GM18520 (cell line): ENCODE measurements at regions not wholly inside any gene's neighbourhood (a gene's known extent, or its start where the extent isn't known, plus 50 kb on each side); places are given as distances from the start of the nearest gene placed in this dataset.
"Not testable (repeated sequence)": the region's sequence is repeated elsewhere in the genome, so short reads cannot be mapped to it uniquely, and the experiment has no call there.

ENCODE experiments used
- ATAC-seq: cut with Tn5 transposase; IDR thresholded peaks from one replicate; pipeline ENCODE4 v1.9.1; 2021; ENCODE audit not compliant: unreplicated experiment

DNA sequence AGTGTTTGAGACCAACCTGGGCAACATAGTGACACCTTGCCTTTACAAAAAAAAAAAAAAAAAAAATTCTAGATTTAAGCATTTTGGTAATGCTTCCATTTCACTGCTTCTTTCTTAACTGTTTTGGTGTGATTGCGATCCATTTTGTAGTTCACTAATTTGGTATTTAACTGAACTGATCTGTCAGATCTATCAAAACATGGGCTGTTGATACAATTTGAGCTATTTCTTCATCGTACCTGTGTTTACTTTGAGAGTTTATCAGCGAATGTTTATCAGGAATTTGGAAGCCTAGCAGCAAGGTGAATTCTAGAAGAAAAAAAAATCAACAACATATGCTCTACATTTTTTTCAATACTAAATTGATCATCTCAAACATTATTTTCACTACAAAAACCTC, 864.9 kb upstream of the WWC1 start:
- no peak for ATAC-seq

DNA sequence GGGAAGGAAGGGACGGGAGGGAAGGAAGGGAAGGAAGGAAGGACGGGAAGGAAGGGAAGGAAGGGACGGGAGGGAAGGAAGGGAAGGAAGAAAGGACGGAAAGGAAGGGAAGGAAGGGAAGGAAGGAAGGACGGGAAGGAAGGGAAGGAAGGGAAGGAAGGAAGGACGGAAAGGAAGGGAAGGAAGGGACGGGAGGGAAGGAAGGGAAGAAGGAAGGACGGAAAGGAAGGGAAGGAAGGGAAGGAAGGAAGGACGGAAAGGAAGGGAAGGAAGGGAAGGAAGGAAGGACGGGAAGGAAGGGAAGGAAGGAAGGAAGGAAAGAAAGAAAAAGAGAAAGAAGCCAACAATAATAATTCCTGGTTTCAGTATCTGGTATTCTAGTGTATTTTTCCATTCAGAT, 863.8 kb upstream of the WWC1 start:
- not testable (repeated sequence) for ATAC-seq

DNA sequence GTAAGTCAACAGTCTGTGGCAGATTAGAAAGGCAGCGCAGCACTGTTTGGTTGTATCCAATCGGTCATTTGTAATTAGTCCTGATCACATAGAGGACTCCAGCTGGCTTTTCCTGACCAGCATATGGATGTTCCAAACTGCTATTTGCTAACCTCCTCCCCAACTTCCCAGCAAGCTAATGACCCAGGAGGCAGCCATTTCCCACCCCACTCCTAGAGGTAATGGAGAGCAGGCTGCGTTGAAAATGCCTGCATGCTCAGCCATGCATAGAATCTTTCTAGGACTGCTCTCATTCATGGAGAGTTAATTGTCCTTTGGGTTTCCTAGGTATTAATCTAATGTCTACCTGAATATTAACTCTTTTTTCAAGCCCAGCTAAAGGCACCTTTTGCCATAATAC, 850.6 kb upstream of the WWC1 start:
- ATAC-seq: no peak

- ATAC-seq: no peak
These were observed 848.5 kb upstream of the WWC1 start for GRCh38 chr5:167442922-167443321.

- no peak for ATAC-seq
These were observed 843.7 kb upstream of the WWC1 start for GRCh38 chr5:167447466-167448375.

DNA sequence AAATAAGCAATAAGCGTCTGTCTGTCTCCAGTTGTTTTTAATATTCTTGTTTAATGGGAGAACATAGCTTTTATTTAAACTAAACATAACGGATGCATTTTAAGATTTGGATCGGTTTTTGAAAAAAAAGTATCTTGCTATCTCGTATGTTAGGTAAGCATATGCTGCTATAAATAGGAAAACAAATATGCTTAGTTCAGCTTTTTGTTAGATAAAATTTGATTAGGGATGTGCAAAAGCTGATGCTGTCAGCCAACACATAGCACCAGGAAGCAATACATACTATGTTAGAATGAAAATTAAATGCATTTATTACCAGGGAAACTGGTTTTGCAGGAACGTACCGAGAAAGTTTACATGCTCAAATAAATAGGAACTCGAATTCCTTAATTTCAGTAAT, 843.1 kb upstream of the WWC1 start:
- no peak for ATAC-seq

DNA sequence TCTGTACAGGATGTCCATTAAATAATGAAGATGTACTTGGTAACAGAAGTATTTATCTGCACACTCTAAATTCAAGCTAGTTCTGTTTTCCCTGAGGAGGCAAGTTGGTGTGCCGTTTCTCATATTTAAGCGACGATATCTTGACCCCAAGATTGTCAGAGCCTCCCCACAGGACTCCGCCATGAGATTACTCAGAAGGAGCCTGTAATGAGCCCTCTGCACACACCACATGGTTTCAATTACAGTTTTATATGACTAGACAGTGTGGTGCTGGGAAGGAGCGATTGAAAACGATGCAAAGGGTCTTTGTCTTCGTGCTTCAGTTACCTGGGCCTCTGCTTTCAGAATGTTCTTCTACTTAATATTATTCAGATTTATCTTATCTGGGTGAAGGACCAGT, 840.4 kb upstream of the WWC1 start:
- no peak for ATAC-seq

DNA sequence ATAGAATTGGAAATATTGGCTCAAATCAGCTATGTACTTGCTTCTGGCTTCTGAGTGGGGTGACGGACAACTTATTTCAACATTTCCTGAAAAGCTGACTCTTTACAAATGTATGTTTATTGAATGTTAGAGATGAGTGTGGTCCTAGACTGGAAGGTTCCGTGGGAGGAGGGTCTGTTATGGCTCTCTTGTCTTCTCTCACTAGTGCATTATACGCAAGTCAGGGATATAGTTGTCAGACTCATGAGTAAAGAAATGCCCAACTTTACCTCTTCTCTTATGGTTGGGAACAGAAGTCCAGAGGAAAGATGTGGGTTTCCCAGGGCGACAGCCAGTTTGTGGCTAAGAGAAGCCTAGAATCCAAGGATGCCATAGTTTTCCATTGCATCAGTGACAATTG, 839.3 kb upstream of the WWC1 start:
- no peak for ATAC-seq

DNA sequence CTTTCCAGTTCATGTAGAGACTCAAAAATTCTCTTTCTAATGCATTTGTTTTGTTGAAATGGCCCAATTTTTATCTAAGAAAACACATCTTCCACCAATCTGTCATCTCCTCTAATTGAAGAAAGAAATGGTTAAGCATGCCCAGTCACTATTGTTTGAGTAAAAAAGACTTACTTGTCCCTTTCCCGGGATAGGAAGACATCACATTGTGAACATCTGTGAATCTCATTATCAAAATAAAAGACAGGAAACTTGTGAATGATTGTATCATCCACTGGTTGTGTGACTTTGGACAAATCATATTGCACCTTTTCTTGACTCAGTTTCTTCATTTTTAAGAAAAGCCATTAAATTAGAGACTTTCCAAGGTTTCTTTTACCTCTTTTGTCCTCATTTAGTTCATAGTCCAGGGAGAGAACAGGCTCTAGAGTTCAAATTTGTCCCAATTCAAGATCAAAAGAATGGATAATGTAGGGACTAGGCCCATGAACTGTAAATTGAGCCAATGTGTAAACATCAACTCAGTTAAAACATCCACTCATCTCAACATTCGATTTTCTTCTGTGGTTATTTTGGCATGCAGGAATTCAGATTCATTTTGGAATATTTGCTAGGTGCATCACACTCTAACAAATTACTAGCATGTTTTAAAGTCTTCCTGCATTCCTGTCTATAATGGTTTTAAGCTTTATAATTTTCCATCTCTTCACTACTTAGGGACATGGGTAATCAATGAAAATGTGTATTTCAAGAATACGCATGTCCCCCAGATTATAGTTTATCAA, 838.0 kb upstream of the WWC1 start:
- ATAC-seq: no peak

- no peak for ATAC-seq
These were observed 833.0 kb upstream of the WWC1 start for GRCh38 chr5:167458412-167458811.

- no peak for ATAC-seq
These were observed 830.9 kb upstream of the WWC1 start for GRCh38 chr5:167460449-167461020.

GRCh38 chr5:167463939-167464338, 827.5 kb upstream of the WWC1 start:
- no peak for ATAC-seq

DNA sequence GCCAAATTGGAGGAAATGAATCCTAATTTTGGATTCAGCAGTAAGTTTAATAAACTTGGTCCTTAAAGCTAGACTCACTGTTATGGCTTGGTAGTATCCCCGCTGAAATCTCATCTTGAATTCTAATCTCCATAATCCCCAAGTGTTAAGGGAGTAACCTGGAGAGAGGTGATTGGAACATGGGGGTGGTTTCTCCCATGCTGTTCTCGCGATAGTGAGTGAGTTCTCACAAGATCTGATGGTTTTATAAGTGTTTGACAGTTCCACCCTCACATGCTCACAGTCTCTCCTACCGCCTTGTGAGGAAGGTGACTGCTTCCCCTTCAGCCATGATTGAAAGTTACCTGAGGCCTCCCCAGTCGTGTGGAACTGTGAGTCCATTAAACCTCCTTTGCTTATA, 824.5 kb upstream of the WWC1 start:
- no peak for ATAC-seq

DNA sequence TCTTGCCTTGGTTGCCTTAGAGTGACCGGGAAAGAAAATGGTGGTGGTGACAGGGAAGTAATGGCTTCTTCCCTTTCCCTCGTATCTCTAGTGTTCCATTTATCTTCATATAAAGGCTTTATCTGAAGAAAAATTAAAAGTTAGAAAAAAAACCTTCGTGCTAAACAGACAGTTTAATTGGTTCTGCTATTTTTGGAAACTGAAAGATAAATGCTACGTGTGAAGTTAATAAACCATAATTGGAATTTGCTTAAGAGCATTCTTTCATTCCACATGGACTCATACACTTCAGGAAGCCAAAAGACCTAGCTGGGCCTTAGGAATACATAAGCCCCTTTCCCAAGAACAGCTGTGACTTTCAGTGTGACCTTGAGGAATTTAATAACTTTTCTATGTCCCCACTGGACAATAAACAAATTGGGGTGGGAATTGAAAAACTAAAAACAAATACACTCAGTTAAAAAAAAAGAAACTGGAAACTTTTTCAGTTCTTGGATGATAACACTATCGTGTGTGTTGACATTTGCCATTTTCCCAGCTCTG, 818.8 kb upstream of the WWC1 start:
- no peak for ATAC-seq

- ATAC-seq: no peak
These were observed 813.3 kb upstream of the WWC1 start for GRCh38 chr5:167478188-167478587.

- ATAC-seq: no peak
These were observed 811.7 kb upstream of the WWC1 start for GRCh38 chr5:167479779-167480178.

- ATAC-seq: no peak
These were observed 810.1 kb upstream of the WWC1 start for GRCh38 chr5:167481345-167481744.

DNA sequence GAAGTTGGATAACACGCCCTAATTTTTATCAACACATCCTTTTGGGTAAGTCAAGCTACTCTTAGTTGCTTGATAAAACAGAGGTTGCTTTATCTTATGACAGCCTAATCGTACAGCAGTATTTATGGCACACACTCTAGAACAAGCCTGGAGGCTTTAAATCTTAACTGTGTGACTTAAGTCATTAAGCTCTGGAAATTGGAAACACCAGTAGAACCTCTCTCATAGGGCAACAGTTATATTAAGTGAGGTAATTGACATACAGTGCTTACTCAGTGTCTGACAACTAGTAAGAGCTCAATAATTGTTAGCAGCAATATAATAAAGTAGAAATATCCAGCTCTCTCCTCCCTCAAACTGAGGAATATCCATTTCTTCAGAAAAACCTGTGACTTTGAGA, 808.9 kb upstream of the WWC1 start:
- no peak for ATAC-seq

- no peak for ATAC-seq
These were observed 806.2 kb upstream of the WWC1 start for GRCh38 chr5:167485061-167485774.

- no peak for ATAC-seq
These were observed 803.1 kb upstream of the WWC1 start for GRCh38 chr5:167488371-167488770.

GRCh38 chr5:167489202-167489601, 802.2 kb upstream of the WWC1 start:
- ATAC-seq: peak; percentile 68
